GM12878 (cell line): ENCODE measurements at regions not wholly inside any gene's neighbourhood (a gene's known extent, or its start where the extent isn't known, plus 50 kb on each side); places are given as distances from the start of the nearest gene placed in this dataset.

Experiments used
- ATAC-seq: fragments of 200-7000 bp; cut with Tn5 transposase; 3 replicates; pipeline ENCODE4 v1.9.1; 2020; ENCODE audit warnings: mild to moderate bottlenecking, moderate library complexity
- BruUV-seq: library from RNA; stranded (reverse); fragments of 400-500 nt; replicated peaks from 2 replicates; lab custom pipeline; 2021; lab: Mats Ljungman, UMichigan
- CTCF ChIA-PET: fragments of 300-600 bp; sonication (Branson Sonifier 250); formaldehyde crosslinking; extraction: SDS; loops from one replicate; lab custom pipeline; 2021; ENCODE audit warnings: inconsistent platforms; lab: Yijun Ruan, JAX
- POLR2A ChIA-PET: fragments of 350-600 bp; formaldehyde crosslinking; extraction: SDS; loops from one replicate; lab custom pipeline; 2021; ENCODE audit warnings: inconsistent platforms; lab: Charles Lee
- RAD21 ChIA-PET: fragments of 300-600 bp; sonication (Branson Sonifier 250); formaldehyde crosslinking; loops from one replicate; lab custom pipeline; 2023; ENCODE audit warnings: antibody characterized with exemption; ENCODE audit not compliant: unreplicated experiment; lab: Charles Lee
- SMC1A ChIA-PET: fragments of 300-600 bp; sonication (Branson Sonifier 250); formaldehyde crosslinking; loops from one replicate; lab custom pipeline; 2023; ENCODE audit not compliant: unreplicated experiment, uncharacterized antibody; lab: Charles Lee
- DNase-seq: peaks from one replicate; pipeline ENCODE4 v3.0.0-alpha.2; 2011; ENCODE audit warnings: low read depth, low spot score
- FAIRE-seq: peaks from 3 replicates; lab custom pipeline; 2011; peaks lifted over from hg19 to GRCh38; lab: Jason Lieb, UNC
- H2AFZ ChIP-seq: 2 replicates; pipeline ENCODE4 v1.6.0; 2011; ENCODE audit warnings: low read depth, low read length, control low read depth; ENCODE audit not compliant: control insufficient read depth
- H3K27ac ChIP-seq: 2 replicates; pipeline ENCODE4 v1.5.1; 2011; ENCODE audit warnings: control low read depth; ENCODE audit not compliant: control insufficient read depth, insufficient read depth
- H3K27me3 ChIP-seq, 2 experiments: replicated peaks in 1 of 2; 2 replicates each; pipeline versions ENCODE4 v1.6.0 to v1.6.1; 2011; ENCODE audit warnings: low read length in 1 of 2; ENCODE audit not compliant: control insufficient read depth in 2 of 2, insufficient read depth in 2 of 2
- H3K36me3 ChIP-seq, 2 experiments: 2 replicates each; pipeline ENCODE4 v1.5.1; 2011; ENCODE audit warnings: low read length in 1 of 2; ENCODE audit not compliant: control insufficient read depth in 2 of 2, insufficient read depth in 2 of 2
- H3K4me1 ChIP-seq: 2 replicates; pipeline ENCODE4 v1.6.1; 2011; ENCODE audit warnings: mild to moderate bottlenecking, low read length, moderate library complexity, mixed read lengths; ENCODE audit not compliant: control insufficient read depth, insufficient read depth
- H3K4me2 ChIP-seq: 2 replicates; pipeline ENCODE4 v1.6.0; 2011; ENCODE audit warnings: control low read depth; ENCODE audit not compliant: control insufficient read depth, insufficient read depth
- H3K4me3 ChIP-seq: fragments of 200-600 bp; sonication (generic); 2 replicates; pipeline ENCODE4 v1.5.1; 2016
- H3K79me2 ChIP-seq: 2 replicates; pipeline ENCODE4 v1.6.0; 2011; ENCODE audit warnings: low read length; ENCODE audit not compliant: control insufficient read depth, insufficient read depth
- H3K9ac ChIP-seq: 2 replicates; pipeline ENCODE4 v1.8.0; 2011; ENCODE audit warnings: low read length, control low read depth, mixed read lengths; ENCODE audit not compliant: control insufficient read depth, insufficient read depth
- H3K9me3 ChIP-seq: replicated peaks from 3 replicates; pipeline ENCODE4 v1.5.1; 2011; ENCODE audit warnings: mild to moderate bottlenecking, low read length; ENCODE audit not compliant: control insufficient read depth, insufficient read depth
- H4K20me1 ChIP-seq: 2 replicates; pipeline ENCODE4 v1.6.0; 2011; ENCODE audit not compliant: control insufficient read depth, insufficient read depth
- CBX3 ChIP-seq: fragments of 200-600 bp; sonication (generic); IDR thresholded peaks from 2 replicates; pipeline ENCODE4 v1.6.1; 2016; ENCODE audit warnings: low read depth, borderline replicate concordance
- FOXM1 ChIP-seq: IDR thresholded peaks from 2 replicates; pipeline ENCODE4 v1.6.1; 2012; ENCODE audit warnings: low read depth, mild to moderate bottlenecking, inconsistent platforms, low read length, moderate library complexity
- IKZF1 ChIP-seq: fragments of 450-650 bp; conservative IDR thresholded peaks from 2 replicates; pipeline ENCODE4 v1.6.1; 2017; ENCODE audit warnings: antibody characterized with exemption, mild to moderate bottlenecking
- KAT2A ChIP-seq: conservative IDR thresholded peaks from 2 replicates; pipeline ENCODE4 v1.6.1; 2011; ENCODE audit warnings: low read depth, low read length; ENCODE audit not compliant: control insufficient read depth
- MTA2 ChIP-seq: fragments of 450-650 bp; IDR thresholded peaks from 2 replicates; pipeline ENCODE4 v1.6.1; 2016; ENCODE audit warnings: low read depth, mild to moderate bottlenecking, moderate library complexity
- NFIC ChIP-seq: IDR thresholded peaks from 2 replicates; pipeline ENCODE4 v1.6.1; 2012; ENCODE audit warnings: low read depth, mild to moderate bottlenecking, inconsistent platforms, low read length, moderate library complexity
- STAT1 ChIP-seq: fragments of 450-650 bp; conservative IDR thresholded peaks from 2 replicates; pipeline ENCODE4 v1.6.1; 2014; ENCODE audit warnings: antibody characterized with exemption, mild to moderate bottlenecking
- WGBS: methylation state at CpG from one replicate; pipeline ENCODE4 v1.1.6; 2016; ENCODE audit warnings: low lambda C conversion rate; ENCODE audit not compliant: insufficient replicate concordance, insufficient coverage; ENCODE audit errors: missing lambda C conversion rate; 5-methylcytosine and 5-hydroxymethylcytosine counted together
- in situ Hi-C: fragments of 300-500 bp; cut with MboI; formaldehyde crosslinking; loops from 9 replicates; pipeline ENCODE4 v1.14.3; 2018; ENCODE audit warnings: mixed read lengths
- intact Hi-C: fragments of 100-400 bp; cut with micrococcal nuclease; formaldehyde crosslinking; loops from one replicate; pipeline ENCODE4 v1.14.2; 2022; ENCODE audit not compliant: unreplicated experiment
- TF ChIP-seq, protein P1 (sequence below): IDR thresholded peaks from 2 replicates; pipeline ENCODE4 v1.6.1; 2011; ENCODE audit warnings: mild to moderate bottlenecking, low read depth, low read length, moderate library complexity; ENCODE audit not compliant: insufficient replicate concordance
- TF ChIP-seq, protein P2 (sequence below): fragments of 450-650 bp; IDR thresholded peaks from 2 replicates; pipeline ENCODE4 v1.6.1; 2017; ENCODE audit warnings: antibody characterized with exemption, mild to moderate bottlenecking, moderate library complexity

DNA sequence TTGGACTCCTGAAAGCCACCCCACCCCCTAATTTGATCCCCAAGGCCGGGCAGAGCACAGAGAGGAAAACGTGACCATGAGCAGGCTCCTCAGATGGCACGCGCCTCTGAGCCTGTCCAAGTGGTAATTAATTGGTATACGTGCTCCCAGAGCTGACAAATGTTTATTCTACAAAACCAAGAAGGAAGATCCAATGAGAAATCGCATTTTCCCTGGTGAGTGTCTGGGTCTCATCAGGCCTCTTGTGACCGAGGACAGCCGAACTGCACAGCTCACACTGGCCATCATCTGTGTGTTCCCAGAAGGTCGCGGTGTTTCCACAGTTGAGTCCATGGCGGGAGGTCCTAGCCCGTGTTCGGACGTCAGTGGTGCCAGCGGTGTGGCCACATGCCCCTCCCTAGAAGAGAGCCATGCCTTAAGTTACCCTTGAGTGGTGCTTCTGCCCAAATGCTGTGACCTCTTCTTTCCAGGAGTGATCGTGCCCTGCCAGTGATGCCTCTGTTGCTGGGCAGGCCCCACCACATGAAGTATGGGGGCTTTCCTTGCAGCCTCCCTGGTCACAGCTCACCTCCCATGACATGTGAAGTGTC is 317.5 kb upstream of the RTL1 start:
- no peak for TF ChIP-seq MTA2
- TF ChIP-seq KAT2A, result no peak
- TF ChIP-seq NFIC, result no peak
- TF ChIP-seq CBX3, result no peak
- no peak for TF ChIP-seq FOXM1
- TF ChIP-seq IKZF1, result no peak
- no peak for TF ChIP-seq STAT1
- TF ChIP-seq, protein P1, sequence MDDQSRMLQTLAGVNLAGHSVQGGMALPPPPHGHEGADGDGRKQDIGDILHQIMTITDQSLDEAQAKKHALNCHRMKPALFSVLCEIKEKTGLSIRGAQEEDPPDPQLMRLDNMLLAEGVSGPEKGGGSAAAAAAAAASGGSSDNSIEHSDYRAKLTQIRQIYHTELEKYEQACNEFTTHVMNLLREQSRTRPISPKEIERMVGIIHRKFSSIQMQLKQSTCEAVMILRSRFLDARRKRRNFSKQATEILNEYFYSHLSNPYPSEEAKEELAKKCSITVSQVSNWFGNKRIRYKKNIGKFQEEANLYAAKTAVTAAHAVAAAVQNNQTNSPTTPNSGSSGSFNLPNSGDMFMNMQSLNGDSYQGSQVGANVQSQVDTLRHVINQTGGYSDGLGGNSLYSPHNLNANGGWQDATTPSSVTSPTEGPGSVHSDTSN, result no peak
- TF ChIP-seq, protein P2, sequence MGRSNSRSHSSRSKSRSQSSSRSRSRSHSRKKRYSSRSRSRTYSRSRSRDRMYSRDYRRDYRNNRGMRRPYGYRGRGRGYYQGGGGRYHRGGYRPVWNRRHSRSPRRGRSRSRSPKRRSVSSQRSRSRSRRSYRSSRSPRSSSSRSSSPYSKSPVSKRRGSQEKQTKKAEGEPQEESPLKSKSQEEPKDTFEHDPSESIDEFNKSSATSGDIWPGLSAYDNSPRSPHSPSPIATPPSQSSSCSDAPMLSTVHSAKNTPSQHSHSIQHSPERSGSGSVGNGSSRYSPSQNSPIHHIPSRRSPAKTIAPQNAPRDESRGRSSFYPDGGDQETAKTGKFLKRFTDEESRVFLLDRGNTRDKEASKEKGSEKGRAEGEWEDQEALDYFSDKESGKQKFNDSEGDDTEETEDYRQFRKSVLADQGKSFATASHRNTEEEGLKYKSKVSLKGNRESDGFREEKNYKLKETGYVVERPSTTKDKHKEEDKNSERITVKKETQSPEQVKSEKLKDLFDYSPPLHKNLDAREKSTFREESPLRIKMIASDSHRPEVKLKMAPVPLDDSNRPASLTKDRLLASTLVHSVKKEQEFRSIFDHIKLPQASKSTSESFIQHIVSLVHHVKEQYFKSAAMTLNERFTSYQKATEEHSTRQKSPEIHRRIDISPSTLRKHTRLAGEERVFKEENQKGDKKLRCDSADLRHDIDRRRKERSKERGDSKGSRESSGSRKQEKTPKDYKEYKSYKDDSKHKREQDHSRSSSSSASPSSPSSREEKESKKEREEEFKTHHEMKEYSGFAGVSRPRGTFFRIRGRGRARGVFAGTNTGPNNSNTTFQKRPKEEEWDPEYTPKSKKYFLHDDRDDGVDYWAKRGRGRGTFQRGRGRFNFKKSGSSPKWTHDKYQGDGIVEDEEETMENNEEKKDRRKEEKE, result no peak
- TF ChIP-seq, all 136 proteins: peak for 0
- ATAC-seq (no peak), FAIRE-seq (no peak), DNase-seq (no peak)
- intact Hi-C loops, result no loop called here
- Histone ChIP-seq H3K9me3 (no peaks in the 10 kb centered on the region; the same call in 2 of the 3 replicates), H3K4me2 (no peak overlapping the region), H4K20me1 (no peaks in the 10 kb centered on the region), H3K4me1 (no peaks in the 10 kb centered on the region), H2AFZ (no peak overlapping the region), H3K4me3 (no peak overlapping the region), H3K27ac (no peak overlapping the region), H3K36me3 (no peaks in the 10 kb centered on the region), H3K27me3 (no peaks in the 10 kb centered on the region), H3K79me2 (no peaks in the 10 kb centered on the region), H3K9ac (no peak overlapping the region)
- CTCF ChIA-PET, result no interaction called here
- POLR2A ChIA-PET, result no interaction called here
- BruUV-seq, result no TSS peak
- in situ Hi-C loops, result no loop called here
- SMC1A ChIA-PET, result interaction anchor here (0.5 kb wide), 1 partner anchor 372 kb away, joined by 3 read pairs; no protein-coding TSS in a partner anchor
- RAD21 ChIA-PET, result no interaction called here
- 52% methylated on average over 16 of the region's 16 CpGs for WGBS
